A549 (cell line): ENCODE measurements at regions not wholly inside any gene's neighbourhood (a gene's known extent, or its start where the extent isn't known, plus 50 kb on each side); places are given as distances from the start of the nearest gene placed in this dataset.

Experiments
- ATAC-seq, 2 experiments: fragments of 200-7000 bp in 1 of 2; fragments of >200 bp in 1 of 2; cut with Nextera tagmentation in 1 of 2; cut with Tn5 transposase in 1 of 2; 3 replicates each; pipeline versions ENCODE4 v1.8.0 to v1.9.1; 2018 to 2020; ENCODE audit warnings: mild to moderate bottlenecking in 1 of 2, moderate library complexity in 1 of 2
- CTCF ChIA-PET: fragments of 300-600 bp; sonication (Branson Sonifier 250); formaldehyde crosslinking; extraction: SDS; loops from one replicate; lab custom pipeline; 2021; ENCODE audit warnings: antibody characterized with exemption, inconsistent platforms; lab: Yijun Ruan, JAX
- POLR2A ChIA-PET: fragments of 350-600 bp; formaldehyde crosslinking; extraction: SDS; loops from one replicate; lab custom pipeline; 2021; ENCODE audit warnings: antibody characterized with exemption, inconsistent platforms; lab: Yijun Ruan, JAX
- DNase-seq, 2 experiments: peaks; one replicate each; pipeline versions ENCODE4 v3.0.0 to v3.0.0-alpha.2; 2011 to 2016; ENCODE audit warnings: low read depth in 1 of 2, low spot score in 1 of 2
- FAIRE-seq: peaks from 2 replicates; lab custom pipeline; 2011; peaks lifted over from hg19 to GRCh38; lab: Jason Lieb, UNC
- H3K27ac ChIP-seq, 2 experiments: fragments of >200 bp; sonication (Bioruptor Twin); formaldehyde crosslinking; 3 replicates each; pipeline ENCODE4 v1.5.1; 2016 to 2017
- H3K4me1 ChIP-seq: fragments of >200 bp; sonication (Bioruptor Twin); formaldehyde crosslinking; 3 replicates; pipeline ENCODE4 v1.6.1; 2016
- H3K4me2 ChIP-seq: fragments of >200 bp; sonication (Bioruptor Twin); formaldehyde crosslinking; 3 replicates; pipeline ENCODE4 v1.6.1; 2016
- H3K4me3 ChIP-seq: fragments of >200 bp; sonication (Bioruptor Twin); formaldehyde crosslinking; 3 replicates; pipeline ENCODE4 v1.5.1; 2016
- H3K9me3 ChIP-seq: fragments of >200 bp; sonication (Bioruptor Twin); formaldehyde crosslinking; 3 replicates; pipeline ENCODE4 v1.6.1; 2016
- ATOH8 ChIP-seq: fragments of 250-450 bp; sonication (Bioruptor Pico); IDR thresholded peaks from 2 replicates; pipeline ENCODE4 v1.5.0; 2020; ENCODE audit warnings: low read depth, mild to moderate bottlenecking, moderate library complexity
- BHLHE40 ChIP-seq: IDR thresholded peaks from 2 replicates; pipeline ENCODE4 v1.6.1; 2012; ENCODE audit warnings: low read depth, low read length, inconsistent platforms
- CHD2 ChIP-seq: fragments of 150-350 bp; IDR thresholded peaks from 2 replicates; pipeline ENCODE4 v1.6.1; 2014; ENCODE audit warnings: low read length; ENCODE audit not compliant: partially characterized antibody
- EHF ChIP-seq: fragments of 250-450 bp; sonication (Bioruptor Pico); IDR thresholded peaks from 2 replicates; pipeline ENCODE4 v1.5.0; 2020; ENCODE audit warnings: mild to moderate bottlenecking
- EHMT2 ChIP-seq: fragments of 200-600 bp; sonication (generic); IDR thresholded peaks from 2 replicates; pipeline ENCODE4 v1.6.1; 2016; ENCODE audit warnings: antibody characterized with exemption, low read depth, mild to moderate bottlenecking, moderate library complexity
- FOSB ChIP-seq: fragments of 250-450 bp; sonication (Bioruptor Pico); IDR thresholded peaks from 2 replicates; pipeline ENCODE4 v1.5.0; 2020; ENCODE audit warnings: mild to moderate bottlenecking, moderate library complexity
- GATA3 ChIP-seq: IDR thresholded peaks from 2 replicates; pipeline ENCODE4 v1.6.1; 2012; ENCODE audit warnings: borderline replicate concordance
- HEYL ChIP-seq: fragments of 250-450 bp; sonication (Bioruptor Pico); IDR thresholded peaks from 2 replicates; pipeline ENCODE4 v1.8.0; 2021; ENCODE audit warnings: mild to moderate bottlenecking, moderate library complexity
- HOXA7 ChIP-seq: fragments of 250-450 bp; sonication (Bioruptor Pico); IDR thresholded peaks from 2 replicates; pipeline ENCODE4 v1.5.0; 2020; ENCODE audit warnings: mild to moderate bottlenecking, moderate library complexity
- MAZ ChIP-seq: fragments of 150-350 bp; IDR thresholded peaks from 2 replicates; pipeline ENCODE4 v1.6.1; 2014; ENCODE audit warnings: antibody characterized with exemption, low read depth, low read length, borderline replicate concordance
- MYC ChIP-seq: IDR thresholded peaks from 2 replicates; pipeline ENCODE4 v1.6.1; 2012; ENCODE audit warnings: mild to moderate bottlenecking, inconsistent platforms, low read length, improper control_type of control experiment, borderline replicate concordance
- NFE2L2 ChIP-seq: fragments of 150-350 bp; conservative IDR thresholded peaks from 2 replicates; pipeline ENCODE4 v1.6.1; 2014; ENCODE audit warnings: low read length
- NPAS2 ChIP-seq: fragments of 250-450 bp; sonication (Bioruptor Pico); IDR thresholded peaks from 2 replicates; pipeline ENCODE4 v1.8.0; 2022; ENCODE audit warnings: mild to moderate bottlenecking, moderate library complexity, borderline replicate concordance
- NR3C1 ChIP-seq: fragments of >200 bp; sonication (Bioruptor Twin); formaldehyde crosslinking; IDR thresholded peaks from 3 replicates; pipeline ENCODE4 v1.6.1; 2017
- POLR2A ChIP-seq: IDR thresholded peaks from 2 replicates; pipeline ENCODE4 v1.6.1; 2012; ENCODE audit warnings: mild to moderate bottlenecking, low read length
- POLR2AphosphoS2 ChIP-seq: conservative IDR thresholded peaks from 2 replicates; pipeline ENCODE4 v1.6.1; 2012; ENCODE audit warnings: low read length, improper control_type of control experiment, inconsistent platforms
- RAD21 ChIP-seq, 2 experiments: fragments of >200 bp in 1 of 2; sonication (Bioruptor Twin) in 1 of 2; formaldehyde crosslinking in 1 of 2; IDR thresholded peaks in 1 of 2; conservative IDR thresholded peaks in 1 of 2; 2 replicates in 1 of 2; 3 replicates in 1 of 2; pipeline ENCODE4 v1.6.1; 2012 to 2018; ENCODE audit warnings: inconsistent platforms in 1 of 2
- REST ChIP-seq: fragments of 200-600 bp; sonication (generic); IDR thresholded peaks from 2 replicates; pipeline ENCODE4 v1.6.1; 2016; ENCODE audit warnings: antibody characterized with exemption, mild to moderate bottlenecking, moderate library complexity
- RFX5 ChIP-seq: fragments of 450-650 bp; IDR thresholded peaks from 2 replicates; pipeline ENCODE4 v1.7.1; 2014; ENCODE audit warnings: antibody characterized with exemption, mild to moderate bottlenecking, moderate library complexity
- TFCP2L1 ChIP-seq: fragments of 250-450 bp; sonication (Bioruptor Pico); IDR thresholded peaks from 2 replicates; pipeline ENCODE4 v1.5.0; 2021; ENCODE audit warnings: mild to moderate bottlenecking
- TP53 ChIP-seq: fragments of 250-450 bp; sonication (Bioruptor Pico); IDR thresholded peaks from 2 replicates; pipeline ENCODE4 v1.5.0; 2021; ENCODE audit warnings: mild to moderate bottlenecking, moderate library complexity
- ZC3H11A ChIP-seq: fragments of 450-650 bp; IDR thresholded peaks from 2 replicates; pipeline ENCODE4 v1.6.1; 2014; ENCODE audit warnings: antibody characterized with exemption, mild to moderate bottlenecking
- ZNF302 ChIP-seq: fragments of 250-450 bp; sonication (Bioruptor Pico); IDR thresholded peaks from 2 replicates; pipeline ENCODE4 v1.9.0; 2021; ENCODE audit warnings: inconsistent platforms, mild to moderate bottlenecking, moderate library complexity
- ZSCAN20 ChIP-seq: fragments of 250-450 bp; sonication (Bioruptor Pico); IDR thresholded peaks from 2 replicates; pipeline ENCODE4 v1.8.0; 2022; ENCODE audit warnings: mild to moderate bottlenecking, moderate library complexity
- WGBS: methylation state at CpG from one replicate; pipeline ENCODE4 v1.1.6; 2017; ENCODE audit errors: missing lambda C conversion rate; 5-methylcytosine and 5-hydroxymethylcytosine counted together
- TF ChIP-seq, protein P1 (sequence below): fragments of >200 bp; sonication (Bioruptor Twin); formaldehyde crosslinking; IDR thresholded peaks from 3 replicates; pipeline ENCODE4 v1.6.1; 2016

GRCh38 chr3:19799887-19800286 is 134.1 kb downstream of the EFHB start:
- no peak overlapping the region for H3K27ac ChIP-seq
- FAIRE-seq (no peak), ATAC-seq (no peak), DNase-seq (no peak)
- no peak overlapping the region for H3K4me2 ChIP-seq
- TF ChIP-seq ZSCAN20 (CRISPR knock-in tag) (no peak), POLR2A (no peak), ATOH8 (CRISPR knock-in tag) (no peak), RAD21 (conservative IDR thresholded peaks at IDR 0.05 in 1 of 2, IDR thresholded peaks at IDR 0.05 in 1 of 2) (no peak), POLR2AphosphoS2 (no peak), EHMT2 (no peak), TP53 (no peak)
- no peaks in the 10 kb centered on the region for H3K4me1 ChIP-seq
- 0 out of 3 replicates have a peak, but pooled peaks cover 7% of the 10 kb centered on the region for H3K9me3 ChIP-seq
- H3K4me3 ChIP-seq = no peak overlapping the region
- ChIA-PET CTCF (no interaction called here), POLR2A (no interaction called here)

DNA sequence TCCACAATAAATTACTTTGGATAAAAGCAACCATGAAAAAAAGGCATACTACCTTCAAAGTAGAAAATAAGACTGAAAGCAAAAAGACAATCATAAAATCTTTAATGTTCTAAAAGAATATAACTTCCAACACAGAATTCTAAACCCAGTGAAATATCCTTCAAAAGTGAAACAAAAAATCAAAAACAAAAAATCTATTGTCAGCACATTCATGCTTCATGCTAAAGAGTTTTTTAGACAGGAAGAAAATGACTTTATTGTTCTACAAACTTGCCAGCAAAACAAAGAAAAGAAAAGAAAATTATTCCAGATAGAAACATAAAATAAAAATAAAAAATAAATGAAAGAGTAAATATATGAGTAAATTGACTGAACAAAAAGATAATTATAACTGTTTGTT is 134.9 kb downstream of the EFHB start:
- no peak overlapping the region for H3K27ac ChIP-seq
- DNase-seq (no peak), ATAC-seq (no peak), FAIRE-seq (no peak)
- POLR2A ChIA-PET = no interaction called here
- H3K4me1 ChIP-seq = no peaks in the 10 kb centered on the region
- 0 out of 3 replicates have a peak, but pooled peaks cover 7% of the 10 kb centered on the region for H3K9me3 ChIP-seq
- no peak for TF ChIP-seq CHD2
- no peak for TF ChIP-seq RAD21 (conservative IDR thresholded peaks at IDR 0.05 in 1 of 2, IDR thresholded peaks at IDR 0.05 in 1 of 2)
- TF ChIP-seq MAZ = no peak
- no peak overlapping the region for H3K4me3 ChIP-seq
- CTCF ChIA-PET = no interaction called here
- H3K4me2 ChIP-seq = no peak overlapping the region

DNA sequence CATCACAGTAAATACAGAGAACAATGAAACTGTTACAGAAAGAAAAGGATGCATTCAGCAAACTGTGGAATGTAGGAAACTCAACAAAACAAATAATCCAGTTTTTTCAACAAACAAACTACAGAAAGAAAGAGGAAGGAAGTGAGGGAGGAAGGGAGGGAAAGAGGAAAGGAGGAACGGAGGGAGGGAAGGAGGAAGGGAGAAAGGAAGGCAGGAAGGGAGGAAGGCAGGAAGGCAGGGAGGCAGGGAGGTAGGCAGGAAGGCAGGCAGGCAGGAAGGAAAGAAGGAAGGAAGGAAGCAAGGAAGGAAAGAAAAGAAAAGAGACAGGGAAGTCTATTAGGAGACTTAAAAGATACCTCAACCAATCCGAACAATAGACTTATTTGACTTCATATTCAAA is 135.7 kb downstream of the EFHB start:
- Histone ChIP-seq H3K27ac (no peak overlapping the region), H3K9me3 (0 out of 3 replicates have a peak, but pooled peaks cover 7% of the 10 kb centered on the region), H3K4me2 (no peak overlapping the region), H3K4me1 (no peaks in the 10 kb centered on the region), H3K4me3 (no peak overlapping the region)
- TF ChIP-seq NPAS2 (CRISPR knock-in tag) (no peak), REST (no peak), TP53 (no peak), HEYL (CRISPR knock-in tag) (no peak), FOSB (CRISPR knock-in tag) (no peak), ZSCAN20 (CRISPR knock-in tag) (no peak), TFCP2L1 (no peak), ZNF302 (CRISPR knock-in tag) (no peak), BHLHE40 (no peak), ATOH8 (CRISPR knock-in tag) (no peak), RFX5 (no peak), HOXA7 (CRISPR knock-in tag) (no peak), GATA3 (no peak), POLR2A (no peak), NFE2L2 (no peak), MYC (no peak), EHF (CRISPR knock-in tag) (no peak), ZC3H11A (no peak), NR3C1 (no peak)
- TF ChIP-seq, protein P1, sequence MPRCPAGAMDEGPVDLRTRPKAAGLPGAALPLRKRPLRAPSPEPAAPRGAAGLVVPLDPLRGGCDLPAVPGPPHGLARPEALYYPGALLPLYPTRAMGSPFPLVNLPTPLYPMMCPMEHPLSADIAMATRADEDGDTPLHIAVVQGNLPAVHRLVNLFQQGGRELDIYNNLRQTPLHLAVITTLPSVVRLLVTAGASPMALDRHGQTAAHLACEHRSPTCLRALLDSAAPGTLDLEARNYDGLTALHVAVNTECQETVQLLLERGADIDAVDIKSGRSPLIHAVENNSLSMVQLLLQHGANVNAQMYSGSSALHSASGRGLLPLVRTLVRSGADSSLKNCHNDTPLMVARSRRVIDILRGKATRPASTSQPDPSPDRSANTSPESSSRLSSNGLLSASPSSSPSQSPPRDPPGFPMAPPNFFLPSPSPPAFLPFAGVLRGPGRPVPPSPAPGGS = no peak
- WGBS = 0% methylated on average over 2 of the region's 2 CpGs
- ChIA-PET CTCF (no interaction called here), POLR2A (no interaction called here)
- ATAC-seq (no peak), FAIRE-seq (no peak), DNase-seq (no peak)
